SK-N-SH (cell line): ENCODE measurements at regions not wholly inside any gene's neighbourhood (a gene's known extent, or its start where the extent isn't known, plus 50 kb on each side); places are given as distances from the start of the nearest gene placed in this dataset.

ENCODE experiments used
- CTCF ChIA-PET: fragments of 300-600, 350-600 bp; formaldehyde crosslinking; extraction: SDS; loops from one replicate; lab custom pipeline; 2021; lab: Yijun Ruan, JAX
- POLR2A ChIA-PET: fragments of 350-600 bp; sonication (Branson Sonifier 250); formaldehyde crosslinking; extraction: SDS; loops from one replicate; lab custom pipeline; 2020; ENCODE audit warnings: antibody characterized with exemption, inconsistent platforms; lab: Yijun Ruan, JAX
- DNase-seq: peaks from one replicate; pipeline ENCODE4 v3.0.0; 2012
- H2AFZ ChIP-seq: fragments of 200-600 bp; sonication (generic); 2 replicates; pipeline ENCODE4 v1.8.1; 2016; ENCODE audit warnings: antibody characterized with exemption, mild to moderate bottlenecking, low read depth
- H3F3A ChIP-seq: fragments of 200-600 bp; sonication (generic); replicated peaks from 2 replicates; pipeline ENCODE3; 2016; ENCODE audit warnings: antibody characterized with exemption, mild to moderate bottlenecking; ENCODE audit not compliant: insufficient read depth
- H3K27ac ChIP-seq, 2 experiments: fragments of 200-500 bp in 1 of 2; fragments of 200-600 bp in 1 of 2; sonication (Bioruptor generic) in 1 of 2; sonication (generic), shearing (Covaris generic) in 1 of 2; 2 replicates each; pipeline versions ENCODE4 v1.5.1 to v1.6.1; 2014 to 2016; ENCODE audit warnings: low read depth in 2 of 2, inconsistent platforms in 1 of 2, low read length in 1 of 2, mild to moderate bottlenecking in 1 of 2, mixed read lengths in 1 of 2
- H3K27me3 ChIP-seq: fragments of 200-600 bp; sonication (generic), shearing (Covaris generic); 2 replicates; pipeline ENCODE4 v1.6.1; 2016; ENCODE audit warnings: mixed run types; ENCODE audit not compliant: insufficient read depth
- H3K36me3 ChIP-seq, 2 experiments: fragments of 200-500 bp in 1 of 2; fragments of 200-600 bp in 1 of 2; sonication (Bioruptor generic) in 1 of 2; sonication (generic) in 1 of 2; replicated peaks in 1 of 2; 2 replicates each; pipeline versions ENCODE3 to v1.5.1; 2014 to 2016; ENCODE audit warnings: low read length in 1 of 2, mild to moderate bottlenecking in 1 of 2; ENCODE audit not compliant: insufficient read depth in 2 of 2, control insufficient read depth in 1 of 2
- H3K4me1 ChIP-seq, 2 experiments: fragments of 200-500 bp in 1 of 2; fragments of 200-600 bp in 1 of 2; sonication (Bioruptor generic) in 1 of 2; sonication (generic), shearing (Covaris generic) in 1 of 2; 2 replicates each; pipeline versions ENCODE4 v1.5.1 to v1.6.1; 2014 to 2016; ENCODE audit warnings: low read depth in 1 of 2, low read length in 1 of 2, mixed run types in 1 of 2; ENCODE audit not compliant: insufficient read depth in 2 of 2, control insufficient read depth in 1 of 2
- H3K4me2 ChIP-seq: fragments of 200-600 bp; sonication (generic), shearing (Covaris generic); 2 replicates; pipeline ENCODE4 v1.6.1; 2017; ENCODE audit warnings: mixed run types
- H3K4me3 ChIP-seq, 2 experiments: fragments of 200-500 bp in 1 of 2; fragments of 200-600 bp in 1 of 2; sonication (Bioruptor generic) in 1 of 2; sonication (generic), shearing (Covaris generic) in 1 of 2; 2 replicates each; pipeline versions ENCODE4 v1.5.1 to v1.8.1; 2014 to 2016; ENCODE audit warnings: low read depth in 2 of 2, inconsistent platforms in 1 of 2, low read length in 1 of 2, mild to moderate bottlenecking in 1 of 2, mixed read lengths in 1 of 2, moderate library complexity in 1 of 2
- H3K79me2 ChIP-seq: fragments of 200-600 bp; sonication (generic); 2 replicates; pipeline ENCODE4 v1.8.1; 2017; ENCODE audit warnings: mild to moderate bottlenecking; ENCODE audit not compliant: insufficient read depth
- H3K9ac ChIP-seq: fragments of 200-600 bp; sonication (generic); 2 replicates; pipeline ENCODE4 v1.6.1; 2017; ENCODE audit warnings: mixed run types
- H3K9me2 ChIP-seq: fragments of 200-600 bp; sonication (generic); 2 replicates; pipeline ENCODE4 v1.6.1; 2017; ENCODE audit warnings: mixed run types
- H3K9me3 ChIP-seq: fragments of 200-600 bp; sonication (generic); 2 replicates; pipeline ENCODE4 v1.6.1; 2017; ENCODE audit warnings: mixed run types, mild to moderate bottlenecking, moderate library complexity
- H4K20me1 ChIP-seq: fragments of 200-600 bp; sonication (generic); 2 replicates; pipeline ENCODE4 v1.6.1; 2017; ENCODE audit warnings: mild to moderate bottlenecking, mixed run types; ENCODE audit not compliant: insufficient read depth
- ELF1 ChIP-seq: IDR thresholded peaks from 2 replicates; pipeline ENCODE4 v1.4.0; 2012
- EP300 ChIP-seq, 2 experiments: IDR thresholded peaks; 2 replicates each; pipeline versions ENCODE4 v1.4.0 to v1.6.1; 2012; ENCODE audit warnings: borderline replicate concordance in 1 of 2, low read depth in 1 of 2, low read length in 1 of 2
- FOXJ3 ChIP-seq: sonication (generic); formaldehyde crosslinking; IDR thresholded peaks from 2 replicates; pipeline ENCODE4 v1.5.1; 2020; ENCODE audit warnings: mild to moderate bottlenecking, missing genetic modification reagents
- FOXM1 ChIP-seq: IDR thresholded peaks from 2 replicates; pipeline ENCODE4 v1.4.0; 2012; ENCODE audit warnings: low read depth, mild to moderate bottlenecking
- GABPA ChIP-seq: IDR thresholded peaks from 2 replicates; pipeline ENCODE4 v1.4.0; 2012; ENCODE audit warnings: low read depth, mild to moderate bottlenecking
- JUND ChIP-seq: IDR thresholded peaks from 2 replicates; pipeline ENCODE4 v1.4.0; 2012
- NFIC ChIP-seq: IDR thresholded peaks from 2 replicates; pipeline ENCODE4 v1.4.0; 2012; ENCODE audit warnings: borderline replicate concordance
- POLR2AphosphoS5 ChIP-seq: IDR thresholded peaks from 2 replicates; pipeline ENCODE4 v1.6.1; 2012; ENCODE audit warnings: low read depth, low read length
- RAD21 ChIP-seq: IDR thresholded peaks from 2 replicates; pipeline ENCODE4 v1.6.1; 2012; ENCODE audit warnings: mild to moderate bottlenecking, low read length
- RXRA ChIP-seq: IDR thresholded peaks from 2 replicates; pipeline ENCODE4 v1.4.0; 2012; ENCODE audit warnings: low read depth, mild to moderate bottlenecking, borderline replicate concordance
- SIN3A ChIP-seq: IDR thresholded peaks from 2 replicates; pipeline ENCODE4 v1.6.1; 2012; ENCODE audit warnings: low read depth, mild to moderate bottlenecking, low read length, moderate library complexity, borderline replicate concordance
- SMC3 ChIP-seq: IDR thresholded peaks from 2 replicates; pipeline ENCODE4 v1.6.1; 2012; ENCODE audit warnings: low read depth, low read length, improper control_type of control experiment
- TCF12 ChIP-seq: IDR thresholded peaks from 2 replicates; pipeline ENCODE4 v1.4.0; 2012
- TEAD4 ChIP-seq: IDR thresholded peaks from 2 replicates; pipeline ENCODE4 v1.4.0; 2012; ENCODE audit warnings: mild to moderate bottlenecking, borderline replicate concordance; ENCODE audit not compliant: insufficient read depth
- WGBS: methylation state at CpG from one replicate; pipeline ENCODE4 v1.1.6; 2017; ENCODE audit warnings: low lambda C conversion rate; 5-methylcytosine and 5-hydroxymethylcytosine counted together
- TF ChIP-seq, protein P1 (sequence below): IDR thresholded peaks from 2 replicates; pipeline ENCODE4 v1.6.1; 2012; ENCODE audit warnings: mild to moderate bottlenecking, low read depth, low read length, moderate library complexity
- TF ChIP-seq, protein P2 (sequence below): IDR thresholded peaks from 2 replicates; pipeline ENCODE4 v1.4.0; 2012; ENCODE audit warnings: low read depth
- TF ChIP-seq, protein P3 (sequence below): IDR thresholded peaks from 2 replicates; pipeline ENCODE4; 2012
- TF ChIP-seq, protein P4 (sequence below): fragments of 200-600 bp; sonication (generic); IDR thresholded peaks from 2 replicates; pipeline ENCODE4 v1.6.1; 2017; ENCODE audit warnings: antibody characterized with exemption, mild to moderate bottlenecking, moderate library complexity
- TF ChIP-seq, protein P5 (sequence below): IDR thresholded peaks from 2 replicates; pipeline ENCODE4 v1.4.0; 2012; ENCODE audit warnings: low read depth, borderline replicate concordance
- TF ChIP-seq, protein P6 (sequence below): fragments of 150-350 bp; IDR thresholded peaks from 2 replicates; pipeline ENCODE4 v1.6.1; 2016; ENCODE audit warnings: mild to moderate bottlenecking, low read depth, low read length

DNA sequence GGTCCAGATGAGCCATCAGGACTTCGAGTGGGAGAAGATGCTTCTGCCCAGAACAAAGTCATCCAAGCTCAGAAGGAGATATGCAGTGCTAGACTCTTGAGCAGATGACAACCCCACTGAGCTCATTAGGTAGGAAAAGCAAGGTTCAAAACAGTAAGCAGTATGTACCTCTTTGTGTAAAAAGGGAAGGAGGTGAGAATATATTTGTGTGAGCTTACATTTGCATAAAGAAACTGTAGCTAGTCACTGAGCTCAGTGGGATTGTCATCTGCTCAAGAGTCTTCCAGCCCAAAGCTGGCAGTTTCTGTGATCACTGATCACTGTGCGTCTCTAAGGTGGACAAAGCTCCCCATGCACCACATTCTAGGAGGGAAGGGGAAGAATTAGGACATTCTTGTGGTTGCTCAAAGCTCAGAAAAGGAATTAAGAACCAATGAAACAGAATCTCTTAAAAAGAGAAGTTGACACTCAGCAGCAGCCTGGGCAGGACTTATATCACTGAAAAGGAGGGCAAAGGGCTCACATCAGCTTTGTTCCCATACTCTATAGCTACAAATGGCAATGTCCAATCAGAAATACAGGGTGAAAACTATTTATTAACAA, 90.0 kb upstream of the MAFB start:
- Histone ChIP-seq H2AFZ (no peak overlapping the region), H3K9ac (no peak overlapping the region), H3K27ac (no peak overlapping the region), H4K20me1 (no peaks in the 10 kb centered on the region), H3F3A (no peaks in the 10 kb centered on the region), H3K4me2 (no peak overlapping the region), H3K9me2 (no peaks in the 10 kb centered on the region), H3K27me3 (no peaks in the 10 kb centered on the region), H3K36me3 (no peaks in the 10 kb centered on the region), H3K4me1 (peaks cover 0 to 13% of the 10 kb centered on the region in 2 experiments; a peak in 1 of 4 replicates), H3K4me3 (no peak overlapping the region), H3K9me3 (no peaks in the 10 kb centered on the region), H3K79me2 (no peaks in the 10 kb centered on the region)
- ChIA-PET POLR2A (no interaction called here), CTCF (interaction anchor here (0.7 to 1.7 kb wide), 6 partner anchors 8 to 184 kb away, joined by 3 to 8 read pairs (median 3); no protein-coding TSS in a partner anchor)
- TF ChIP-seq SMC3 (no peak), TCF12 (no peak), FOXJ3 (CRISPR knock-in tag) (no peak), RAD21 (no peak), JUND (no peak), TEAD4 (no peak), NFIC (no peak), GABPA (no peak), FOXM1 (no peak), RXRA (no peak), EP300 (IDR thresholded peaks at IDR 0.05; ENCODE audit: borderline replicate concordance in 1 of 2, low read depth in 1 of 2, low read length in 1 of 2) (no peak), SIN3A (no peak), POLR2AphosphoS5 (no peak), ELF1 (no peak)
- TF ChIP-seq, protein P1, sequence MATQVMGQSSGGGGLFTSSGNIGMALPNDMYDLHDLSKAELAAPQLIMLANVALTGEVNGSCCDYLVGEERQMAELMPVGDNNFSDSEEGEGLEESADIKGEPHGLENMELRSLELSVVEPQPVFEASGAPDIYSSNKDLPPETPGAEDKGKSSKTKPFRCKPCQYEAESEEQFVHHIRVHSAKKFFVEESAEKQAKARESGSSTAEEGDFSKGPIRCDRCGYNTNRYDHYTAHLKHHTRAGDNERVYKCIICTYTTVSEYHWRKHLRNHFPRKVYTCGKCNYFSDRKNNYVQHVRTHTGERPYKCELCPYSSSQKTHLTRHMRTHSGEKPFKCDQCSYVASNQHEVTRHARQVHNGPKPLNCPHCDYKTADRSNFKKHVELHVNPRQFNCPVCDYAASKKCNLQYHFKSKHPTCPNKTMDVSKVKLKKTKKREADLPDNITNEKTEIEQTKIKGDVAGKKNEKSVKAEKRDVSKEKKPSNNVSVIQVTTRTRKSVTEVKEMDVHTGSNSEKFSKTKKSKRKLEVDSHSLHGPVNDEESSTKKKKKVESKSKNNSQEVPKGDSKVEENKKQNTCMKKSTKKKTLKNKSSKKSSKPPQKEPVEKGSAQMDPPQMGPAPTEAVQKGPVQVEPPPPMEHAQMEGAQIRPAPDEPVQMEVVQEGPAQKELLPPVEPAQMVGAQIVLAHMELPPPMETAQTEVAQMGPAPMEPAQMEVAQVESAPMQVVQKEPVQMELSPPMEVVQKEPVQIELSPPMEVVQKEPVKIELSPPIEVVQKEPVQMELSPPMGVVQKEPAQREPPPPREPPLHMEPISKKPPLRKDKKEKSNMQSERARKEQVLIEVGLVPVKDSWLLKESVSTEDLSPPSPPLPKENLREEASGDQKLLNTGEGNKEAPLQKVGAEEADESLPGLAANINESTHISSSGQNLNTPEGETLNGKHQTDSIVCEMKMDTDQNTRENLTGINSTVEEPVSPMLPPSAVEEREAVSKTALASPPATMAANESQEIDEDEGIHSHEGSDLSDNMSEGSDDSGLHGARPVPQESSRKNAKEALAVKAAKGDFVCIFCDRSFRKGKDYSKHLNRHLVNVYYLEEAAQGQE = no peak
- TF ChIP-seq, protein P2, sequence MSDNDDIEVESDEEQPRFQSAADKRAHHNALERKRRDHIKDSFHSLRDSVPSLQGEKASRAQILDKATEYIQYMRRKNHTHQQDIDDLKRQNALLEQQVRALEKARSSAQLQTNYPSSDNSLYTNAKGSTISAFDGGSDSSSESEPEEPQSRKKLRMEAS = no peak
- TF ChIP-seq, protein P3, sequence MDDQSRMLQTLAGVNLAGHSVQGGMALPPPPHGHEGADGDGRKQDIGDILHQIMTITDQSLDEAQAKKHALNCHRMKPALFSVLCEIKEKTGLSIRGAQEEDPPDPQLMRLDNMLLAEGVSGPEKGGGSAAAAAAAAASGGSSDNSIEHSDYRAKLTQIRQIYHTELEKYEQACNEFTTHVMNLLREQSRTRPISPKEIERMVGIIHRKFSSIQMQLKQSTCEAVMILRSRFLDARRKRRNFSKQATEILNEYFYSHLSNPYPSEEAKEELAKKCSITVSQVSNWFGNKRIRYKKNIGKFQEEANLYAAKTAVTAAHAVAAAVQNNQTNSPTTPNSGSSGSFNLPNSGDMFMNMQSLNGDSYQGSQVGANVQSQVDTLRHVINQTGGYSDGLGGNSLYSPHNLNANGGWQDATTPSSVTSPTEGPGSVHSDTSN = no peak
- TF ChIP-seq, protein P4, sequence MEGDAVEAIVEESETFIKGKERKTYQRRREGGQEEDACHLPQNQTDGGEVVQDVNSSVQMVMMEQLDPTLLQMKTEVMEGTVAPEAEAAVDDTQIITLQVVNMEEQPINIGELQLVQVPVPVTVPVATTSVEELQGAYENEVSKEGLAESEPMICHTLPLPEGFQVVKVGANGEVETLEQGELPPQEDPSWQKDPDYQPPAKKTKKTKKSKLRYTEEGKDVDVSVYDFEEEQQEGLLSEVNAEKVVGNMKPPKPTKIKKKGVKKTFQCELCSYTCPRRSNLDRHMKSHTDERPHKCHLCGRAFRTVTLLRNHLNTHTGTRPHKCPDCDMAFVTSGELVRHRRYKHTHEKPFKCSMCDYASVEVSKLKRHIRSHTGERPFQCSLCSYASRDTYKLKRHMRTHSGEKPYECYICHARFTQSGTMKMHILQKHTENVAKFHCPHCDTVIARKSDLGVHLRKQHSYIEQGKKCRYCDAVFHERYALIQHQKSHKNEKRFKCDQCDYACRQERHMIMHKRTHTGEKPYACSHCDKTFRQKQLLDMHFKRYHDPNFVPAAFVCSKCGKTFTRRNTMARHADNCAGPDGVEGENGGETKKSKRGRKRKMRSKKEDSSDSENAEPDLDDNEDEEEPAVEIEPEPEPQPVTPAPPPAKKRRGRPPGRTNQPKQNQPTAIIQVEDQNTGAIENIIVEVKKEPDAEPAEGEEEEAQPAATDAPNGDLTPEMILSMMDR = no peak
- TF ChIP-seq, protein P5, sequence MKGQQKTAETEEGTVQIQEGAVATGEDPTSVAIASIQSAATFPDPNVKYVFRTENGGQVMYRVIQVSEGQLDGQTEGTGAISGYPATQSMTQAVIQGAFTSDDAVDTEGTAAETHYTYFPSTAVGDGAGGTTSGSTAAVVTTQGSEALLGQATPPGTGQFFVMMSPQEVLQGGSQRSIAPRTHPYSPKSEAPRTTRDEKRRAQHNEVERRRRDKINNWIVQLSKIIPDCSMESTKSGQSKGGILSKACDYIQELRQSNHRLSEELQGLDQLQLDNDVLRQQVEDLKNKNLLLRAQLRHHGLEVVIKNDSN = no peak
- TF ChIP-seq, protein P6, sequence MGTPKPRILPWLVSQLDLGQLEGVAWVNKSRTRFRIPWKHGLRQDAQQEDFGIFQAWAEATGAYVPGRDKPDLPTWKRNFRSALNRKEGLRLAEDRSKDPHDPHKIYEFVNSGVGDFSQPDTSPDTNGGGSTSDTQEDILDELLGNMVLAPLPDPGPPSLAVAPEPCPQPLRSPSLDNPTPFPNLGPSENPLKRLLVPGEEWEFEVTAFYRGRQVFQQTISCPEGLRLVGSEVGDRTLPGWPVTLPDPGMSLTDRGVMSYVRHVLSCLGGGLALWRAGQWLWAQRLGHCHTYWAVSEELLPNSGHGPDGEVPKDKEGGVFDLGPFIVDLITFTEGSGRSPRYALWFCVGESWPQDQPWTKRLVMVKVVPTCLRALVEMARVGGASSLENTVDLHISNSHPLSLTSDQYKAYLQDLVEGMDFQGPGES = no peak
- WGBS = 13% methylated on average over 2 of the region's 2 CpGs
- no peak for DNase-seq
